Effector memory CD4-positive, alpha-beta T cell (primary cell): ENCODE measurements at regions not wholly inside any gene's neighbourhood (a gene's known extent, or its start where the extent isn't known, plus 50 kb on each side); places are given as distances from the start of the nearest gene placed in this dataset.

Source experiments
- DNase-seq, 3 donors: peaks; one replicate each; pipeline ENCODE4 v3.0.0-alpha.2; 2020
- H3K27ac ChIP-seq: 2 replicates; pipeline ENCODE4 v1.7.0; 2013; ENCODE audit warnings: mild to moderate bottlenecking, low read length, moderate library complexity; ENCODE audit not compliant: insufficient read depth, poor library complexity, severe bottlenecking
- H3K27me3 ChIP-seq: replicated peaks from 2 replicates; pipeline ENCODE4 v1.7.0; 2013; ENCODE audit warnings: mild to moderate bottlenecking, low read length; ENCODE audit not compliant: insufficient read depth, control insufficient read depth, poor library complexity, severe bottlenecking
- H3K36me3 ChIP-seq: 2 replicates; pipeline ENCODE4 v1.7.0; 2013; ENCODE audit warnings: mild to moderate bottlenecking, low read length, moderate library complexity; ENCODE audit not compliant: control insufficient read depth, insufficient read depth
- H3K4me1 ChIP-seq: 2 replicates; pipeline ENCODE4 v1.7.0; 2013; ENCODE audit warnings: low read length, mild to moderate bottlenecking; ENCODE audit not compliant: control insufficient read depth, insufficient read depth, poor library complexity, severe bottlenecking
- H3K4me3 ChIP-seq: 2 replicates; pipeline ENCODE4 v1.7.0; 2013; ENCODE audit warnings: low read length, low read depth, mild to moderate bottlenecking; ENCODE audit not compliant: insufficient read depth, poor library complexity, severe bottlenecking
- H3K9me3 ChIP-seq: 2 replicates; pipeline ENCODE4 v1.7.0; 2013; ENCODE audit warnings: mild to moderate bottlenecking, low read length, moderate library complexity; ENCODE audit not compliant: control insufficient read depth

DNA sequence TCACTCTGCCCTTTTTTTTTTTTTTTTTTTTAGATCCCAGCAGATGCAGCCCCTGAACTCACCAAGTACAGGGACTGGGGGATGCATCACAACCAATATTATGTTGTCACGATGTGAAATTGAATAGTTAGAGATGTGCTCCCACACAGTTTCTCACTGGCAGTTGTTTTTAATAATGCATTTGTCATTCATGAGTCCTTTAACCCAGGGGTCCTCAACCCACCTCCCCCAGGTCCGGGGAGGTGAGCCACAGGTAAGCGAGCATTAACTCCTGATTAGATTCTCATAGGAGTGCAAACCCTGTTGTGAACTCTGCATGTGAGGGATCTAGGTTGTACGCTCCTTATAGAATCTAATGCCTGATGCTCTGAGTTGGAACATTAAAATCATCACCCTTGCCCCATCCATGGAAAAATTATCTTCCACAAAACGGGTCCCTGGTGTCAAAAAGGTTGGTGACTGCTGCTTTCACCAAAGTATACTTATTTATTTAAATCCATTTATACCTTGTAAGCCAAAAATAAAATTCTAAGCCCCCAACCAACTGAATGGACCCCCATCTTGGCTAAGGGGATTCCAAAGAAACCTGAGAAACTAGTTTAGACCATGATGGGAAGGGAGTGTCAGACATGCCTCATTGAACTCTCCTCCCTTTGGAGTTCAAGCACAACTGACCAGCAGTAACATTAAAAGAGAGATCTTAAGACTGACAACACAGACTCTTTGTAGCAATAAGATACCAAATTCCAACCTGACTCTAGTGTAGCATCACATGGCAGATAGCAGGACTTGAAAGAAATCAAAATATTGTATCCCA is 119.3 kb upstream of the ATP1A1 start:
- H3K4me1 ChIP-seq, result no peaks in the 10 kb centered on the region
- H3K9me3 ChIP-seq, result no peaks in the 10 kb centered on the region
- H3K27me3 ChIP-seq, result no peaks in the 10 kb centered on the region
- no peak overlapping the region for H3K27ac ChIP-seq
- no peak for DNase-seq
- no peak overlapping the region for H3K4me3 ChIP-seq
- H3K36me3 ChIP-seq, result no peaks in the 10 kb centered on the region

- Histone ChIP-seq H3K9me3 (no peaks in the 10 kb centered on the region), H3K4me1 (no peaks in the 10 kb centered on the region), H3K36me3 (no peaks in the 10 kb centered on the region), H3K27me3 (no peaks in the 10 kb centered on the region), H3K27ac (no peak overlapping the region), H3K4me3 (no peak overlapping the region)
- no peak for DNase-seq
Measured at GRCh38 chr1:116254776-116255175, 118.3 kb upstream of the ATP1A1 start.

DNA sequence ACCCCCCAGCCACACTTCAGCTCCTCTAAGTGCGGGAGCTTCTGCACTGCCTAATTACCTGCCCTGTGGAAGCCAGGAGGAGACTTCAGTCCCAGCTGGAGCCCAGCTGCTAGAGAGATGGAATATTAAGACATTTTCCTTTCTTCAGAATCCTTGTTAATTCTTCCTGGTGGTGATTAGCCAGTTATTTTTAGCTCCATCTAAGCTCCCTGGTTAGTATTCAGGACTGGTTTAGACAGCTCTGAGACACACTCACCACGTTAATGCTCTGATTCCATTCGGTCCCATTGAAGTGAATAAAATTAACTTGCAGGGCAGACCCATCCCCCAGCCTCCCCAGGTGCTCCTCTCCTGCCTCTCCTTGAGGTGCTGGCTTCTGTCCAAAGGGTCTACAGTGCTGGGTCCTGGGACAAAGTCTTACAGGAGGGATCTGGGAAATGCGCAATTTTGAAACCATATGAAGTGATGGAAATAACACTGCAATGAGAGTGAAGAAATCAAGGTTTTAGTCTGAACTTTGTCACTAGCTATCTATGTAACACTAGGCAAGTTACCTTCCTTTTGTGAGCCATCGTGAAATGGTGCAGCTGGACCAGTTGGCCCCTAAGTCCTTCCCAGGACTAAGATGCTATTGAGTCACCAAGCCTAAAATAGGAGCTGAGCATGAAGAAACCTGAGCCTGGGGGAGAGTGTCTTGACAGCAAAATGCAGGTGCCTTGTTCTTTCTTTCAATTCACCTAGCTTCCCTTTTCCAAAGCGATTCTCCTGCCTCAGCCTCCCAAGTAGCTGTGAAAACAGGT is 117.4 kb upstream of the ATP1A1 start:
- no peak for DNase-seq
- Histone ChIP-seq H3K36me3 (no peaks in the 10 kb centered on the region), H3K4me3 (no peak overlapping the region), H3K27me3 (no peaks in the 10 kb centered on the region), H3K4me1 (no peaks in the 10 kb centered on the region), H3K9me3 (no peaks in the 10 kb centered on the region), H3K27ac (no peak overlapping the region)

GRCh38 chr1:116256286-116256649 is 116.8 kb upstream of the ATP1A1 start:
- Histone ChIP-seq H3K9me3 (no peaks in the 10 kb centered on the region), H3K27me3 (no peaks in the 10 kb centered on the region), H3K36me3 (no peaks in the 10 kb centered on the region), H3K4me3 (no peak overlapping the region), H3K4me1 (no peaks in the 10 kb centered on the region), H3K27ac (no peak overlapping the region)
- DNase-seq, result no peak

DNA sequence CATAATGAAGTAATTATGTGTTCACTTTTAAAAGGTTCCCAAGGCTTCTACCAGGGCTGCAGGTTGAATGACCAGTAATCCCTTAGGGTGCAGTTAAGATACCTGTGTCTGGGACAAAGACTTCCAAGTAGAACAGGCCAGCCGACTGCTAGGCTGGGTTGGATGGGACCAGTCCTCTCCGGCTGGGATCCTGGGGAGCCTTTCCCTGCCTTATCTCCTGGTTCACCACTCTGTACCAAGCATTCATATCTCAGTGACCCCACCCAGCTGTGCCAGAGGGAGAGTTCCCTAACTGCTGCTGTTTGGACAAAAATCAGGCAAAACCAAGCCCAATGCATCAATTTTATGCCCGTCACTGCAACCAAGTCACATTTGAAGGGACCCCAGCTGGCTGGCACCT is 116.2 kb upstream of the ATP1A1 start:
- Histone ChIP-seq H3K36me3 (no peaks in the 10 kb centered on the region), H3K27ac (no peak overlapping the region), H3K27me3 (no peaks in the 10 kb centered on the region), H3K4me3 (no peak overlapping the region), H3K9me3 (no peaks in the 10 kb centered on the region), H3K4me1 (no peaks in the 10 kb centered on the region)
- DNase-seq, result no peak

DNA sequence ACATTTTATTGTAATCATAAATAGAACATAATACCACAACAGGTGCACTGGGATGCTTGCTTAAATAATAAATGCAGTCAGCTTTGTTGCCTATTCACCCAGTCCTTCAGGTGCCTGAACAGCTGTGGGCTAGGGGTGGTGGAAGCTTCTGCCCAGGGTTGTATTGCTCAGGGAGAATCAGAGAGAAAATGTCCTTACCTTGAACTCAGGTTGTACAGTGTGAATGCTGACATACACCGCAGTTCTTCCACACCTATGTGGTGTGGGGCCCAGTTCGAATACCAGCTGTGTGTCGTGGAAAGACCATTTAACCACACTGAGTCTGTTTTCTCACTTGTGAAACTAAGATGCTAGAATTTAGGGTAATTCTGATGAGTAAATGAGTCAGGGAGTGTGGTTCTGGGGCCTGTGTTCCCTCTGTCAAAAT is 115.7 kb upstream of the ATP1A1 start:
- H3K9me3 ChIP-seq, result no peaks in the 10 kb centered on the region
- H3K4me1 ChIP-seq, result no peaks in the 10 kb centered on the region
- no peak overlapping the region for H3K4me3 ChIP-seq
- no peaks in the 10 kb centered on the region for H3K27me3 ChIP-seq
- DNase-seq, result no peak
- H3K27ac ChIP-seq, result no peak overlapping the region
- H3K36me3 ChIP-seq, result no peaks in the 10 kb centered on the region

- no peaks in the 10 kb centered on the region for H3K36me3 ChIP-seq
- no peak overlapping the region for H3K27ac ChIP-seq
- H3K9me3 ChIP-seq, result no peaks in the 10 kb centered on the region
- H3K4me1 ChIP-seq, result no peaks in the 10 kb centered on the region
- H3K27me3 ChIP-seq, result no peaks in the 10 kb centered on the region
- no peak overlapping the region for H3K4me3 ChIP-seq
- DNase-seq, result no peak
Measured at GRCh38 chr1:116257836-116258235, 115.2 kb upstream of the ATP1A1 start.

GRCh38 chr1:116258668-116259419 is 114.2 kb upstream of the ATP1A1 start:
- no peaks in the 10 kb centered on the region for H3K9me3 ChIP-seq
- no peak overlapping the region for H3K27ac ChIP-seq
- DNase-seq, result no peak
- no peaks in the 10 kb centered on the region for H3K27me3 ChIP-seq
- H3K36me3 ChIP-seq, result no peaks in the 10 kb centered on the region
- H3K4me1 ChIP-seq, result no peaks in the 10 kb centered on the region
- H3K4me3 ChIP-seq, result no peak overlapping the region

DNA sequence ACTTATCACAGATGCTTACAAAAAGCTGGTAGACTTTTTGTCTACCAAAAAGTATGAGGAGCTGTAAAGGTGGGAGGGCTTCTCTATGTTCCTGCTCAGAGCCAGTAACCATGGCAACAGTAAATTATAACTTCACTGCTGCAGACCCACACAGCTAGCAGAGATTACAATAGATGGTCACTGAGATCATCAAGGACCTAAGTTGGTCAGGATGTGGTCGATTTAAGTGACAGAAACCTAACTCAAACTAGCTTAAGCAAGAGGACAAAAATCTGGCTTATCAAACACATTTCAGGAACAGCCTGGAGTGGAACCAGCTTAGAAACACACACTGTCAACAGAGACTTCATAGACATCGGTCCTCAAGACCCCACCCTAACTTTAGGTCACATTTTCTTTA is 113.4 kb upstream of the ATP1A1 start:
- no peak overlapping the region for H3K4me3 ChIP-seq
- H3K9me3 ChIP-seq, result no peaks in the 10 kb centered on the region
- H3K36me3 ChIP-seq, result no peaks in the 10 kb centered on the region
- no peak for DNase-seq
- no peaks in the 10 kb centered on the region for H3K4me1 ChIP-seq
- no peaks in the 10 kb centered on the region for H3K27me3 ChIP-seq
- H3K27ac ChIP-seq, result no peak overlapping the region

DNA sequence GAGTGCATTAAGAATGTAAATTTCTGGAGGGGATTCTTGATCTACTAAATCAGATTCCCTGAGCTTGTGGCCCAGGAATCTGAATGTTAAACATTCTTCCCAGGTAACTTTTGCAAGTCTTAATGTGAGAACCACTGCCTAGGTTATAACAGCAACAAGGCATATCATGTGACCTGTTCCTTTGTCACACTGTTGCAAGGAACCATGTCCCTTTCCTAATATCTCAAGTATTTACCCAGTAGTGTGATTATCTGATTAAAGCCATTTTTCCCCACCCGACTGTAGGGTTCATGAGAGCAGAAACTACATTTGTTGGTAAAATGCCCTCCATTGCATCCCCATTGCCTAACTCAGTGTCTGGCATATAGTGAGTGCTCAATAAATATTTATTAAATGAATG is 112.9 kb upstream of the ATP1A1 start:
- Histone ChIP-seq H3K27me3 (no peaks in the 10 kb centered on the region), H3K27ac (no peak overlapping the region), H3K9me3 (no peaks in the 10 kb centered on the region), H3K4me1 (no peaks in the 10 kb centered on the region), H3K4me3 (no peak overlapping the region), H3K36me3 (no peaks in the 10 kb centered on the region)
- no peak for DNase-seq
